ENCODE measurements at regions not wholly inside any gene's neighbourhood (a gene's known extent, or its start where the extent isn't known, plus 50 kb on each side); places are given as distances from the start of the nearest gene placed in this dataset.

- no peak for TF ChIP-seq TAF1 (IDR thresholded peaks at IDR 0.05; ENCODE audit: low read depth, low read length)
- TF ChIP-seq POLR2AphosphoS5 (IDR thresholded peaks at IDR 0.05; ENCODE audit: low read depth, low read length) = no peak
- no peak for DNase-seq (ENCODE audit: insufficient read length, low spot score)
- FAIRE-seq = no peak
Observed at GRCh38 chr13:105897575-105897974, 637.9 kb downstream of the EFNB2 start.

GRCh38 chr13:105894697-105895096, 640.8 kb downstream of the EFNB2 start:
- DNase-seq (ENCODE audit: insufficient read length, low spot score) (no peak), FAIRE-seq (no peak)
- TF ChIP-seq POU2F2 (IDR thresholded peaks at IDR 0.05; ENCODE audit: low read depth, low read length) = no peak
- TF ChIP-seq POLR2A (IDR thresholded peaks at IDR 0.05; ENCODE audit: low read depth, low read length) = no peak

- TF ChIP-seq TAF1 (IDR thresholded peaks at IDR 0.05; ENCODE audit: low read depth, low read length) (no peak), POLR2AphosphoS5 (IDR thresholded peaks at IDR 0.05; ENCODE audit: low read depth, low read length) (no peak), POU2F2 (IDR thresholded peaks at IDR 0.05; ENCODE audit: low read depth, low read length) (no peak), PAX5 (IDR thresholded peaks at IDR 0.05; ENCODE audit: insufficient read depth, low read length, severe bottlenecking) (no peak), SPI1 (IDR thresholded peaks at IDR 0.05; ENCODE audit: low read depth, low read length) (no peak)
- no peak for FAIRE-seq
- DNase-seq (ENCODE audit: insufficient read length, low spot score) = no peak
Observed at GRCh38 chr13:105890509-105890908, 645.0 kb downstream of the EFNB2 start.

GRCh38 chr13:105878119-105878700, 657.3 kb downstream of the EFNB2 start:
- TF ChIP-seq POLR2AphosphoS5 (IDR thresholded peaks at IDR 0.05; ENCODE audit: low read depth, low read length) (no peak), SPI1 (IDR thresholded peaks at IDR 0.05; ENCODE audit: low read depth, low read length) (no peak), POU2F2 (IDR thresholded peaks at IDR 0.05; ENCODE audit: low read depth, low read length) (no peak)
- no peak for DNase-seq (ENCODE audit: insufficient read length, low spot score)
- FAIRE-seq = no peak

GRCh38 chr13:105874814-105875213, 660.6 kb downstream of the EFNB2 start:
- no peak for DNase-seq (ENCODE audit: insufficient read length, low spot score)
- no peak for FAIRE-seq
- no peak for TF ChIP-seq POLR2A (IDR thresholded peaks at IDR 0.05; ENCODE audit: low read depth, low read length)
- no peak for TF ChIP-seq PAX5 (IDR thresholded peaks at IDR 0.05; ENCODE audit: insufficient read depth, low read length, severe bottlenecking)
- TF ChIP-seq POLR2AphosphoS5 (IDR thresholded peaks at IDR 0.05; ENCODE audit: low read depth, low read length) = no peak
- TF ChIP-seq SPI1 (IDR thresholded peaks at IDR 0.05; ENCODE audit: low read depth, low read length) = no peak
- no peak for TF ChIP-seq POU2F2 (IDR thresholded peaks at IDR 0.05; ENCODE audit: low read depth, low read length)
- TF ChIP-seq TAF1 (IDR thresholded peaks at IDR 0.05; ENCODE audit: low read depth, low read length) = no peak

GRCh38 chr13:105871768-105872167, 663.7 kb downstream of the EFNB2 start:
- TF ChIP-seq POU2F2 (IDR thresholded peaks at IDR 0.05; ENCODE audit: low read depth, low read length) (no peak), POLR2A (IDR thresholded peaks at IDR 0.05; ENCODE audit: low read depth, low read length) (no peak), POLR2AphosphoS5 (IDR thresholded peaks at IDR 0.05; ENCODE audit: low read depth, low read length) (no peak), TAF1 (IDR thresholded peaks at IDR 0.05; ENCODE audit: low read depth, low read length) (no peak), PAX5 (IDR thresholded peaks at IDR 0.05; ENCODE audit: insufficient read depth, low read length, severe bottlenecking) (no peak), SPI1 (IDR thresholded peaks at IDR 0.05; ENCODE audit: low read depth, low read length) (no peak)
- no peak for DNase-seq (ENCODE audit: insufficient read length, low spot score)
- FAIRE-seq = no peak

- DNase-seq (ENCODE audit: insufficient read length, low spot score) = no peak
- TF ChIP-seq POU2F2 (IDR thresholded peaks at IDR 0.05; ENCODE audit: low read depth, low read length) = no peak
- no peak for TF ChIP-seq PAX5 (IDR thresholded peaks at IDR 0.05; ENCODE audit: insufficient read depth, low read length, severe bottlenecking)
- TF ChIP-seq POLR2A (IDR thresholded peaks at IDR 0.05; ENCODE audit: low read depth, low read length) = no peak
- no peak for FAIRE-seq
Observed at GRCh38 chr13:105871326-105871725, 664.1 kb downstream of the EFNB2 start.

- TF ChIP-seq POU2F2 (IDR thresholded peaks at IDR 0.05; ENCODE audit: low read depth, low read length) (no peak), TAF1 (IDR thresholded peaks at IDR 0.05; ENCODE audit: low read depth, low read length) (no peak), POLR2A (IDR thresholded peaks at IDR 0.05; ENCODE audit: low read depth, low read length) (no peak), POLR2AphosphoS5 (IDR thresholded peaks at IDR 0.05; ENCODE audit: low read depth, low read length) (no peak), PAX5 (IDR thresholded peaks at IDR 0.05; ENCODE audit: insufficient read depth, low read length, severe bottlenecking) (no peak), SPI1 (IDR thresholded peaks at IDR 0.05; ENCODE audit: low read depth, low read length) (no peak)
- DNase-seq (ENCODE audit: insufficient read length, low spot score) (no peak), FAIRE-seq (no peak)
Observed at GRCh38 chr13:105863300-105863920, 672.1 kb downstream of the EFNB2 start.

- DNase-seq (ENCODE audit: insufficient read length, low spot score) (no peak), FAIRE-seq (no peak)
- no peak for TF ChIP-seq SPI1 (IDR thresholded peaks at IDR 0.05; ENCODE audit: low read depth, low read length)
- no peak for TF ChIP-seq POLR2A (IDR thresholded peaks at IDR 0.05; ENCODE audit: low read depth, low read length)
- no peak for TF ChIP-seq POU2F2 (IDR thresholded peaks at IDR 0.05; ENCODE audit: low read depth, low read length)
- TF ChIP-seq POLR2AphosphoS5 (IDR thresholded peaks at IDR 0.05; ENCODE audit: low read depth, low read length) = no peak
- TF ChIP-seq TAF1 (IDR thresholded peaks at IDR 0.05; ENCODE audit: low read depth, low read length) = no peak
- TF ChIP-seq PAX5 (IDR thresholded peaks at IDR 0.05; ENCODE audit: insufficient read depth, low read length, severe bottlenecking) = no peak
Observed at GRCh38 chr13:105848494-105848893, 687.0 kb downstream of the EFNB2 start.

GRCh38 chr13:105847527-105848291, 687.8 kb downstream of the EFNB2 start:
- FAIRE-seq = no peak

More at GRCh38 chr13:105847527-105848291, 687.8 kb downstream of the EFNB2 start:
- TF ChIP-seq POLR2AphosphoS5 (IDR thresholded peaks at IDR 0.05; ENCODE audit: low read depth, low read length) (no peak), POU2F2 (IDR thresholded peaks at IDR 0.05; ENCODE audit: low read depth, low read length) (no peak), TAF1 (IDR thresholded peaks at IDR 0.05; ENCODE audit: low read depth, low read length) (no peak), POLR2A (IDR thresholded peaks at IDR 0.05; ENCODE audit: low read depth, low read length) (no peak), SPI1 (IDR thresholded peaks at IDR 0.05; ENCODE audit: low read depth, low read length) (no peak), PAX5 (IDR thresholded peaks at IDR 0.05; ENCODE audit: insufficient read depth, low read length, severe bottlenecking) (no peak)
- no peak for DNase-seq (ENCODE audit: insufficient read length, low spot score)

Measured in GM12891 (cell line).